Esophagus mucosa (tissue), 1 donor: ENCODE measurements at regions not wholly inside any gene's neighbourhood (a gene's known extent, or its start where the extent isn't known, plus 50 kb on each side); places are given as distances from the start of the nearest gene placed in this dataset.
"Not testable (repeated sequence)": the region's sequence is repeated elsewhere in the genome, so short reads cannot be mapped to it uniquely, and the experiment has no call there.

Experiments
- ATAC-seq: fragments of 200-7000 bp; cut with Tn5 transposase; one replicate; pipeline ENCODE4 v1.9.1; 2020
- donor health status: DM: yes; HTN: yes; CAD: no.

- no peak for ATAC-seq
Observed at GRCh38 chr1:243996223-243996622, 54.9 kb upstream of the ZBTB18 start.

GRCh38 chr1:243991650-243992049 is 59.4 kb upstream of the ZBTB18 start:
- no peak for ATAC-seq

- no peak for ATAC-seq
Observed at GRCh38 chr1:243984788-243985187, 66.3 kb upstream of the ZBTB18 start.

- no peak for ATAC-seq
Observed at GRCh38 chr1:243982447-243983018, 68.5 kb upstream of the ZBTB18 start.

- ATAC-seq = no peak
Observed at GRCh38 chr1:243980471-243980870, 70.6 kb upstream of the ZBTB18 start.

GRCh38 chr1:243980071-243980470 is 71.0 kb upstream of the ZBTB18 start:
- ATAC-seq = no peak

- ATAC-seq = peak; percentile 35
Observed at GRCh38 chr1:243979396-243979795, 71.7 kb upstream of the ZBTB18 start.

GRCh38 chr1:243977094-243977493 is 74.0 kb upstream of the ZBTB18 start:
- ATAC-seq = no peak

- ATAC-seq = no peak
Observed at GRCh38 chr1:243974451-243975292, 76.4 kb upstream of the ZBTB18 start.

GRCh38 chr1:243973169-243973568 is 77.9 kb upstream of the ZBTB18 start:
- ATAC-seq = no peak

GRCh38 chr1:243970077-243970476 is 81.0 kb upstream of the ZBTB18 start:
- ATAC-seq = no peak

- no peak for ATAC-seq
Observed at GRCh38 chr1:243968413-243968812, 82.7 kb upstream of the ZBTB18 start.

- no peak for ATAC-seq
Observed at GRCh38 chr1:243964915-243965314, 86.2 kb upstream of the ZBTB18 start.

GRCh38 chr1:243963571-243963970 is 87.5 kb upstream of the ZBTB18 start:
- ATAC-seq = no peak

GRCh38 chr1:243962541-243962940 is 88.5 kb upstream of the ZBTB18 start:
- ATAC-seq = no peak

- no peak for ATAC-seq
Observed at GRCh38 chr1:243959998-243960397, 91.1 kb upstream of the ZBTB18 start.

- ATAC-seq = no peak
Observed at GRCh38 chr1:243957141-243957540, 93.9 kb upstream of the ZBTB18 start.

- no peak for ATAC-seq
Observed at GRCh38 chr1:243956450-243956849, 94.6 kb upstream of the ZBTB18 start.

GRCh38 chr1:243951207-243951606 is 99.9 kb upstream of the ZBTB18 start:
- not testable (repeated sequence) for ATAC-seq

- ATAC-seq = no peak
Observed at GRCh38 chr1:243950166-243950565, 100.1 kb upstream of the AKT3 start.

GRCh38 chr1:243946946-243947345 is 96.9 kb upstream of the AKT3 start:
- ATAC-seq = no peak

GRCh38 chr1:243946253-243946652 is 96.2 kb upstream of the AKT3 start:
- no peak for ATAC-seq

GRCh38 chr1:243945727-243946126 is 95.7 kb upstream of the AKT3 start:
- ATAC-seq = no peak

GRCh38 chr1:243944429-243945160 is 94.6 kb upstream of the AKT3 start:
- peak; percentile 55 for ATAC-seq
